Suppressor macrophage treated with lipopolysaccharide for 4 hours (primary cell): ENCODE measurements at regions not wholly inside any gene's neighbourhood (a gene's known extent, or its start where the extent isn't known, plus 50 kb on each side); places are given as distances from the start of the nearest gene placed in this dataset.
"Not testable (repeated sequence)": the region's sequence is repeated elsewhere in the genome, so short reads cannot be mapped to it uniquely, and the experiment has no call there.

Source experiments
- DNase-seq: peaks from one replicate; pipeline ENCODE4 v3.0.0-alpha.2; 2020

GRCh38 chr2:89537862-89538261 is 846.4 kb downstream of the RPIA start:
- DNase-seq: not testable (repeated sequence)

GRCh38 chr2:89544110-89544509 is 852.6 kb downstream of the RPIA start:
- DNase-seq: not testable (repeated sequence)

DNA sequence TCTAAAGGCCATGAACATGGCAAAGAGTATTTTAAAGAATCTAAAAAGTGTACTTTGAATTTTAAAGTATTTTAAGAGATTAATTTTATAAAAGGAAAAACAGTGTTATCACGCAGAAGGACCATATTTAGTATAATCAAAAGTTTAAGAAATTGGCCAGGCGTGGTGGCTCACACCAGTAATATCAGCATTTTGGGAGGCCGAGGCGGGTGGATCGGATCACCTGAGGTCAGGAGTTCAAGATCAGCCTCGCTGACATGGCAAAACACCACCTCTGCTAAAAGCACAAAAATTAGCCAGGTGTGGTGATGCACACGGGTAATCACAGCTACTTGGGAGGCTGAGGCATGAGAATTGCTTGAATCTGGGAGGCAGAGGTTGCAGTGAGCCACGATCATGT is 887.7 kb downstream of the RPIA start:
- not testable (repeated sequence) for DNase-seq

- not testable (repeated sequence) for DNase-seq
Observed at GRCh38 chr2:89582816-89583215, 891.3 kb downstream of the RPIA start.

GRCh38 chr2:89584046-89584445 is 892.6 kb downstream of the RPIA start:
- not testable (repeated sequence) for DNase-seq

DNA sequence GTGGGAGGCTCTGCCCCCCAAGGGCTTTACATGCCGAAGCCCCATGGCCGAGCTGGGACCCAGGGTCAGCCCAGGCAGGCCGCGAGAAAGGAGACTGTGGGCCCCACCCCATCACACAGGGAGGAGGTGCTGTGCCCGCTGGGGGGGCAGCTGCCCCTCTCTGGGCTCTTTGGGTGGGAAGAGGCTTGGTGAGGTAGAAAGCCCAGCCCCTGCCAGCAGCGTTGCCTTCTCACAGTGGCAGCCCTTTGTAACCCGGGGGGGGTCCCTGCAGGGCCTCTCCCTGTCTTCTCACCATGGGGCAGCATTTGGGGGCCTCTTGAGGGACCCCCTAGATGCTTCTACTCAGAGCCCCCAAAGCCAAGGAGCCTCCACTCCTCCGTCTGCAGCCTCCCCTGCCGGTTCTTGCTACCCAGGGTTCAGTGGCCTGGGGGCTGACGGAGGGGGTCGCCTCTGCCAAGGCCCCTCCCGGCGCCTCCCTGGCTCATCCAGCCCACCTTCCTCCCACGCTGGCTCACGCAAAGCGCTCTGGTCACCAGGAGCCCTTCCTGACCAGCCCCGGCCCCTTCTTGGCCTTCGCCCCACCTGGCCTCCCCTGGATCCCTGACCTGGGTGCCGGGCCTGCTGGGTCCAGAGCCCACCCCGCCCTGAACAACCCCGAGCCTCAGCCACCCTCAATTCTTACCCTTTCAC is 893.5 kb downstream of the RPIA start:
- not testable (repeated sequence) for DNase-seq

GRCh38 chr2:89585558-89585920 is 894.1 kb downstream of the RPIA start:
- DNase-seq: peak; percentile 2

DNA sequence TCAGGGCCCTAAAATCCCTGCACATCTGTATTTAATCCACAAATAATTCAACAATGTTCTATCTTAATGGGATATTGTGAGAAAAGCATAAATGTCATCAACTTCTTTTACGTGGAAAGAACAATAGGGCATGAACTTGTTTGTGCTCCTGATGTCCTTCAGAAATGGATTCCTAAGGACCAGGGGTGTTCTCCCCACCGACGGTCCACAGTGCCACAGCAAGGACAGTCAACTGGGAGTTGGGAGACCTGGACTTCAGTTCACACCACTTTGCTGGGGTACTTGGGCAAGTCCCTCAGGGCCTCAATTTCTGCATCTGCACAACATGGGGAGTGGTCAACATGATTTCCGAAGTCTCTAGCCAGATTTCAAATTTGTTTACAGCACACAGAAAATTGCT is 908.4 kb downstream of the RPIA start:
- DNase-seq: not testable (repeated sequence)

GRCh38 chr2:89606514-89606913 is 915.0 kb downstream of the RPIA start:
- not testable (repeated sequence) for DNase-seq

DNA sequence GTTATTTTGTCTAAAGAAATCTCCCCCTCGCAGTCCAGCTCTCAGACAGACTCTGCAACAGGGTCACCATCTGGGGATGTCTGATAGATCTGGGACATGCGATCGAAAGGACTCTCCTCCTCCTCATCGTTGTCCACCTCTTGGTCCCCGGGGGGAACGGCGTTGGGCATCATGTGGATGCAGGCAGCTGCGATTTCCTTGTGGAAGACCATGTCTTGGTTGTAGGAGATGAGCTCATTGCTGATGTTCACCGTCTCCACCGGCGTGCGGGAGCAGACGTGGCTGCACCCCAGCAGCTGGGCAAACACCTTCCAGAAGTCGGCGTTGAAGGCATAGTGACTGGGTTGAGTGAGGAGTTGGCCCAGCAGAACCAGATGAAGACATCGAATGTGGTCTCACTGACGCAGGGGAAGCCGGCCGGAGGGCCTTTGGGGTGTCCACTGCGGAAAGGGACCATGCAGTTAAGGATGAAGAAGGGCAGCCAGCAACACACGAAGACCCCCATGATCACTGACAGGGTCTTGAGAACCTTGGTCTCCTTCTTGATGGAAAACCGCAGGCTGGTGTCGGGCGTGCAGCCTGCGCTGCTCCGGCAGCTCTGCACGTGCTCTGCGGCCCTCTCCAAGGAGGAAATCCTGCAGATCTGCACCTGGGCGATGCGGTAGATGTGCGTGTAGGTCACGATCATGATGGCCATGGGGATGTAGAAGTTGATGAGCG is 918.9 kb downstream of the RPIA start:
- DNase-seq: not testable (repeated sequence)

GRCh38 chr2:89610927-89611515 is 919.5 kb downstream of the RPIA start:
- not testable (repeated sequence) for DNase-seq

DNA sequence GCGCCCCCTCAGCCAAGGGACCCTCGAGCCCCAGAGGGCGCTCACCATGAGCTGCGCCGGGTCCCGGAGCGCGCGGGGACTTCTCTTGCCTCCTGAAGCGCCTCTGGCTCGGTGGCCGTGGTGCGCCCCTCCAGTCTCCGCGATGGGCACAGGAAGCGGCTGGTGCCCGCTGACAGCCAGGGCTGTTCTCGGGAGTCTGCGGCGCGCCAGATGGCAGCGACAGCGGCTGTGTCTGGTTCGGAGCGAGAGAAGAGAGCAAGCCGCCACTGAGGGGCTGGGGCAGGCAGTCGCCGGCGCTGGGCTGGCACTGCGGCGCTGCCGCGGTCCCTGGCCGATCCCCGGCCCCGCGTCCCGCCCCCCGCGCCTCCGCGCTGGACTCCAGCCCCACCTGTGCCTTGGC is 920.2 kb downstream of the RPIA start:
- not testable (repeated sequence) for DNase-seq

GRCh38 chr2:89649268-89649667 is 957.8 kb downstream of the RPIA start:
- not testable (repeated sequence) for DNase-seq

GRCh38 chr2:89679254-89679653 is 987.8 kb downstream of the RPIA start:
- not testable (repeated sequence) for DNase-seq
